ENCODE measurements at regions not wholly inside any gene's neighbourhood (a gene's known extent, or its start where the extent isn't known, plus 50 kb on each side); places are given as distances from the start of the nearest gene placed in this dataset.

DNA sequence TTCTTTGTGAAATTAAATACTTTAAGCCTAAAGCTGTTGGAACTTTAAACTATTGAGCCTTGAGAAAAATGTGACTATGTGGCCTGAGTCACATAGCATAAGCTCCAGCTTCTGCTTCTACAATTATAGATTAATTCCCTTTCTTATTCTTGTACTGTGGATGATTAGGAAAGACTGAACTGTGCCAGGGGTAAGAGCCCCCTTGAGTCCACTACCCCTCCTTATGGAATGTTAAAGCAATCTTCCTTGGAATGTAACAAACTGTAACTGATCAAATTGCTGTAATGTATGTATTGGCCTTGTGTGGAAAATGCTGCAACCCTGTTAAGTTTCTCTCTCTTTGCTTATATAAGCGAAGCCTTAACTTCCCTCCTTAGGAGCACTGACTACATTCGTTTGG lies 273.2 kb downstream of the FAM170A start:
- H3K27ac ChIP-seq (ENCODE audit: low read depth in 1 of 2, low read length in 2 of 2) = no peak overlapping the region
- no peaks in the 10 kb centered on the region for H3K4me1 Mint-ChIP-seq (ENCODE audit: low read depth)
- TF ChIP-seq, protein P1, sequence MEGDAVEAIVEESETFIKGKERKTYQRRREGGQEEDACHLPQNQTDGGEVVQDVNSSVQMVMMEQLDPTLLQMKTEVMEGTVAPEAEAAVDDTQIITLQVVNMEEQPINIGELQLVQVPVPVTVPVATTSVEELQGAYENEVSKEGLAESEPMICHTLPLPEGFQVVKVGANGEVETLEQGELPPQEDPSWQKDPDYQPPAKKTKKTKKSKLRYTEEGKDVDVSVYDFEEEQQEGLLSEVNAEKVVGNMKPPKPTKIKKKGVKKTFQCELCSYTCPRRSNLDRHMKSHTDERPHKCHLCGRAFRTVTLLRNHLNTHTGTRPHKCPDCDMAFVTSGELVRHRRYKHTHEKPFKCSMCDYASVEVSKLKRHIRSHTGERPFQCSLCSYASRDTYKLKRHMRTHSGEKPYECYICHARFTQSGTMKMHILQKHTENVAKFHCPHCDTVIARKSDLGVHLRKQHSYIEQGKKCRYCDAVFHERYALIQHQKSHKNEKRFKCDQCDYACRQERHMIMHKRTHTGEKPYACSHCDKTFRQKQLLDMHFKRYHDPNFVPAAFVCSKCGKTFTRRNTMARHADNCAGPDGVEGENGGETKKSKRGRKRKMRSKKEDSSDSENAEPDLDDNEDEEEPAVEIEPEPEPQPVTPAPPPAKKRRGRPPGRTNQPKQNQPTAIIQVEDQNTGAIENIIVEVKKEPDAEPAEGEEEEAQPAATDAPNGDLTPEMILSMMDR (IDR thresholded peaks at IDR 0.05) = no peak
- POLR2A ChIA-PET = no interaction called here
- ATAC-seq (ENCODE audit: poor library complexity) = no peak
- H3K36me3 Mint-ChIP-seq (ENCODE audit: low read depth) = no peaks in the 10 kb centered on the region
- CTCF ChIA-PET = no interaction called here
- no peaks in the 10 kb centered on the region for H3K9me3 Mint-ChIP-seq
- no peaks in the 10 kb centered on the region for H3K36me3 ChIP-seq (ENCODE audit: insufficient read depth, low read length)
- no peaks in the 10 kb centered on the region for H3K9me3 ChIP-seq (ENCODE audit: control insufficient read depth in 1 of 2, insufficient read depth in 1 of 2, low read length in 2 of 2)
- no peaks in the 10 kb centered on the region for H3K27me3 ChIP-seq (ENCODE audit: control insufficient read depth in 1 of 2, insufficient read depth in 2 of 2, low read length in 2 of 2)
- no peak overlapping the region for H3K4me3 Mint-ChIP-seq
- no peaks in the 10 kb centered on the region for H3K4me1 ChIP-seq (ENCODE audit: insufficient read depth, low read length)
- H3K27me3 Mint-ChIP-seq = no peaks in the 10 kb centered on the region
- no peak overlapping the region for H3K27ac Mint-ChIP-seq
- no peak for DNase-seq
- intact Hi-C loops (cut with DNase I, micrococcal nuclease) = no loop called here
- H3K4me3 ChIP-seq (ENCODE audit: low read length) = no peak overlapping the region

- no peaks in the 10 kb centered on the region for H3K4me1 ChIP-seq (ENCODE audit: insufficient read depth, low read length)
- Mint-ChIP-seq H3K9me3 (peaks cover 1% of the 10 kb centered on the region), H3K4me3 (no peak overlapping the region), H3K36me3 (ENCODE audit: low read depth) (no peaks in the 10 kb centered on the region), H3K4me1 (ENCODE audit: low read depth) (no peaks in the 10 kb centered on the region), H3K27me3 (no peaks in the 10 kb centered on the region), H3K27ac (no peak overlapping the region)
- no peak overlapping the region for H3K4me3 ChIP-seq (ENCODE audit: low read length)
- TF ChIP-seq, protein P1 (IDR thresholded peaks at IDR 0.05) = no peak
- ChIA-PET CTCF (no interaction called here), POLR2A (no interaction called here)
- intact Hi-C loops (cut with DNase I, micrococcal nuclease) = no loop called here
- no peaks in the 10 kb centered on the region for H3K27me3 ChIP-seq (ENCODE audit: control insufficient read depth in 1 of 2, insufficient read depth in 2 of 2, low read length in 2 of 2)
- ATAC-seq (ENCODE audit: poor library complexity) (no peak), DNase-seq (no peak)
- no peaks in the 10 kb centered on the region for H3K36me3 ChIP-seq (ENCODE audit: insufficient read depth, low read length)
- no peak overlapping the region for H3K27ac ChIP-seq (ENCODE audit: low read depth in 1 of 2, low read length in 2 of 2)
- H3K9me3 ChIP-seq (ENCODE audit: control insufficient read depth in 1 of 2, insufficient read depth in 1 of 2, low read length in 2 of 2) = no peaks in the 10 kb centered on the region
These were observed 284.1 kb downstream of the FAM170A start for GRCh38 chr5:119913425-119913824.

- H3K9me3 ChIP-seq (ENCODE audit: control insufficient read depth in 1 of 2, insufficient read depth in 1 of 2, low read length in 2 of 2) = no peaks in the 10 kb centered on the region
- ChIA-PET POLR2A (no interaction called here), CTCF (no interaction called here)
- DNase-seq (no peak), ATAC-seq (ENCODE audit: poor library complexity) (no peak)
- H3K4me3 Mint-ChIP-seq = no peak overlapping the region
- TF ChIP-seq, protein P1 (IDR thresholded peaks at IDR 0.05) = no peak
- H3K36me3 Mint-ChIP-seq (ENCODE audit: low read depth) = no peaks in the 10 kb centered on the region
- H3K4me1 Mint-ChIP-seq (ENCODE audit: low read depth) = no peaks in the 10 kb centered on the region
- no peaks in the 10 kb centered on the region for H3K36me3 ChIP-seq (ENCODE audit: insufficient read depth, low read length)
- no peak overlapping the region for H3K4me3 ChIP-seq (ENCODE audit: low read length)
- intact Hi-C loops (cut with DNase I, micrococcal nuclease) = no loop called here
- no peak overlapping the region for H3K27ac ChIP-seq (ENCODE audit: low read depth in 1 of 2, low read length in 2 of 2)
- H3K27me3 ChIP-seq (ENCODE audit: control insufficient read depth in 1 of 2, insufficient read depth in 2 of 2, low read length in 2 of 2) = no peaks in the 10 kb centered on the region
- peaks cover 5% of the 10 kb centered on the region for H3K9me3 Mint-ChIP-seq
- no peaks in the 10 kb centered on the region for H3K4me1 ChIP-seq (ENCODE audit: insufficient read depth, low read length)
- H3K27ac Mint-ChIP-seq = no peak overlapping the region
- H3K27me3 Mint-ChIP-seq = no peaks in the 10 kb centered on the region
These were observed 289.9 kb downstream of the FAM170A start for GRCh38 chr5:119919279-119919678.

Measured in CD4-positive, alpha-beta T cell (primary cell).